Hematopoietic multipotent progenitor cell treated with erythropoietin and hydrocortisone succinate and interleukin-3 and kit ligand, for 8 days (in vitro differentiated cells): ENCODE measurements at regions not wholly inside any gene's neighbourhood (a gene's known extent, or its start where the extent isn't known, plus 50 kb on each side); places are given as distances from the start of the nearest gene placed in this dataset.

ENCODE experiments used
- DNase-seq: peaks from one replicate; pipeline ENCODE4 v3.0.0-alpha.2; 2015

DNA sequence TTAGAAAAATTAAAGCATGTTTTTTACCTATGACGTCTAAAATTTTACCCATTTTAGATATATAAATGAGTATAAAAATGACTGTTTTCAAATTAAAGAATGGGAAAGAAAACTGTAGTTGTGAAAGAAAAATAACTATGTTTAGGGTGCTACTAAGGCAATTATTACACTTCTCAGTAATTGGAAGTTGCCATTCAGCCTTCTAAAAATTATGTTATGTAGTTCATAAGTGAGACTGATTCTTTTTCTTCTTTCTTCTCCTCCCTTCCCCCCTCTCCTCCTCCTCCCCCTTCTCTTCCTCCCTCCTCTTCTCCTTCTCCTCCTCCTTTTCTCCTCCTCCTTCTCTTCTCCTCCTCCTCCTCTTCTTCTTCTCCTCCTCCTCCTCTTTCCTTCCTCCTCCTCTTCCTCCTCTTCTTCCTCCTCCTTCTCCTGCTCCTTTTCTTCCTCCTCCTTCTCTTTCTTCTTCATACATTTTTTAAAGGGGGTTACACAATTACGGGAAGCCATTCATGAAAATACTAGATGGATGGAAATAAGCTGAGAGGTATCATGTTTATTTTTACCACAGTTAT lies 223.6 kb downstream of the CETN3 start:
- DNase-seq = no peak

DNA sequence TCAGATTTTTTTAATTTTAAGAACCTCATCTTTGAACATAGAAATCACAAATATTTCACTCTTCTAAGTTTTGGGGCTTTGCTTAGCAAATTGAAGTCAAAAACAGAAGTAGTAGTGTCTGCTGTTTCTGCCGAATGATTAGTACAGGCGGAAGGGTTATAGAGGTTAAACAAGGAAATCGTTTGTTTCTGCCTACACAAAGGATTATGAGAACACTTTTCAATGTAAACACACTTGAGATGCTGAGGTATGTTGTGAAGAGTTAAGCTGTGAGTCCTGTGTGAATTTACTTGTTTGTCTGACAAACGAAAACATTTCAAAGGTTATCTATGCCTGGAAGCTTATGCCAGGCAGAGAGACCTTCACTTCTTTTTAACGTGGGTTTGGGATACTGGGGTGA lies 224.8 kb downstream of the CETN3 start:
- DNase-seq = no peak

DNA sequence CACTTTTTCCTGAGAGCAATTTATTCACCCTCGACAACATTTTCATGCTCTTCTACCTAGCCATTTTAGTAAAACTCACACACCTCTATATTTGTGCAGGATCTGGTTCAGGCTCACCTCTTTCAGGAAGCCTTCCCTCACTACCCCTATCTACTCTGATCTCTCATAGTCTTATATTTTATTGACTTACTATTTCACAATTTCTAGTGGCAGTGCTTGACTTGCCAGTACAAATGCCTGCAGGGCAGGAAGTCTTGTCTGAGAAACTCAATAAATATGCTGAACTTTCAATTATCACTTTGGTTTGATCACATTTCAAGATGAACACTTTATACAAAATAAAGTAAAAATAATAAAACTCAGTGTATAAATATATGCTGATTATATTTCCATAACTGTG lies 226.8 kb downstream of the CETN3 start:
- no peak for DNase-seq

DNA sequence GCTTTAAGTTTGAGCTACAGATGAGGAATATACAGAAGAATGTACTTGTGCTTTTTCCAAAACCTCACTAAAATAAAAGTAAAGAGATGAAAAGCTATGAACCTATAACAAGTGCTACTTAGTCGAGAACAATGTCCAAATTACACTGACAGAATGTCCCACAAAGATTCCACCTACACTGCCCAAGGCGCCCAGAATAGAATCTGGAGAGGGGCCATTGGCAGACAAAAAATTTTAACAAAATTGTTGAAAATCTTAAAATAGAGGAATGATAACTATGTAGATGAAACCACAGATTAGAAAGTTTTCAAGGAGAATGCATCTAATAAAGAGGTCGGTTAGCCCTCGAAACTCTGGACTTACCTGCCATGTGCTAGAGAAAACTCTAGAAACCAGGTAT lies 235.3 kb downstream of the CETN3 start:
- DNase-seq = no peak

DNA sequence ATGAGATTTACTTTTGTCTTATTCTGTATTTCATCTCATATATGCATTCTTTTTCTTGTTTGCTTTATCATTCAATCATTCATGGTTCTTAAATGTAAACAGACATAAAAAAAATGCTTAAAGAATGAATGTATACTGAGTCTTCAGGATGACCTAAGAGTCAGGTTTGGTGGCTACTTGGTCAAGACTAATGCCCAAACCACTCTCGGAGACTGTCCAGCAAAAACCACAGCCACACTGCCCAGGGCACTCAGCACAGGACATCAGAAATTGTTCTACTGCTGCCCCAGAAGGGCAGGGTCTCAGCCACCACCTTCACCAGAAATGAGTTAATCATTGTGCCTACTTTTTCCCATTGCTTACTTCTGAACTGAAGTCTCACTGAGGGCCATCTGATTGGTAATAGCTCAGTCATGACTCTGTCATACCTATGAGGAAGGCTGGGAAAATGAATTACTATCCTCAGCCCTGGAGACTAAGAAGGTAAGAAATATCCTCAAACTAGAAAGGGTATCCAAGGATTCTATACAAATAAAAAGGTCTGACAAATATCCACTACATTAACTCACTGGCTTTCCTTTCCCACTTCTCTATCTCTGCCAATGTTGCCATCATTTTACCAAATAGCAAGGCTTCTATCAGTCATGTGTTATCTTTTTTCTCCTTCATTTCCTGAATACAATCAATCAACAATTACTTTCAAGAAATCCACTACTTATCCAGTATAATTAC lies 236.1 kb downstream of the CETN3 start:
- DNase-seq = no peak

DNA sequence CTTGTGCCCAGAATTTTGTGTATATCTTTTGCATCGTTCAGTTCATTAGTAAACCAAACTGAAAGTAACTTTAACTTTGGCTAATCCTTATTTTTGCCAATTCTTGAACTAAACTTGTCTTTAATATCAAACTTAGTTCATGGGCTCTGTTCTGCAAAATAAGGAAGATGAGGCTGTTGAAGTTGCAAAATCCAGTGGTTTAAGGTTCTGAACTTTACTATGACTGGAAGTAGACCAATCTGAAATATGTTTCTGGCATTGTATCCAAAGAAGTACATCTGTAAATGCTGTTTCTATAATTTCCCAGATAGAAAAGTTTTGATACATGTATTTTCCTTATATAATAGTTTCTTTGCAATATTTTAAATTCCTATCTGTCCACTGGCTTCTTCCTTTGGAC lies 238.1 kb downstream of the CETN3 start:
- DNase-seq = no peak

DNA sequence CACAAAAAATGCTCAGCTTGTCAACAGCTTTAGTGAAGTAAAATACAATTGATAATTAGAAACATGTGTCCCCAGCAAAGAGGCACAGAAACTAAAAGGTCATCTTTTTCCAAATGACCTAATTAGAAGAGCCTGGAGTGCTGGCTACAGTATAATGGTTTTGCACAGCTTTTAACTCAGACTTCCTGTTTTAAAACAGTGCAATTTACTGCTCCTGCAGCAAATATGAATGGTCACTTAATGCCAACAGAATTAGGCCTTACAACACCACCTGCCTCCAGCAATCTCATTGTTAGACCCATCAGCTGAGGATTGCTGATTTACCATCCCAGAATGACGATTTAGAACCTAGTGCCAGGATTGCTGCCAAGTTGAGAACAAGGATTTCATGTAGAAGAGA lies 239.3 kb downstream of the CETN3 start:
- no peak for DNase-seq

DNA sequence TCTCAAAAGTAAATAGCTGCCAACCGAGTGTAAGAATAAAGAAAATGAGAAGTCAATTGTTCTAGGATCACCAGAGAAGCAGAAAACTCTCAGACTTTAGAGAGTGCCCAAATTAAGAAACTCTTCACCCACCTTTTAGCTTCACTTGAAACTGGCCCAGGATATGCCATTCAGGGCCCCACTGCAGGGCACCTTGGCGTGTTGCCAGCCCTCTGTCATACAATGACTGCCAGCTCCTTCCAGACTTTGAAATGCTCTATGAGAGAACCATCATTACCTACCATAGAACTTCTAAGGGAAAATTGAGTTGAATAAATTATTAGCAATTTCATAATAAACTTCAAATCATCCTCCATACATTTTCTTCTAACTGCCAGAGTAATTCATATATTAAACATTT lies 240.5 kb downstream of the CETN3 start:
- no peak for DNase-seq

DNA sequence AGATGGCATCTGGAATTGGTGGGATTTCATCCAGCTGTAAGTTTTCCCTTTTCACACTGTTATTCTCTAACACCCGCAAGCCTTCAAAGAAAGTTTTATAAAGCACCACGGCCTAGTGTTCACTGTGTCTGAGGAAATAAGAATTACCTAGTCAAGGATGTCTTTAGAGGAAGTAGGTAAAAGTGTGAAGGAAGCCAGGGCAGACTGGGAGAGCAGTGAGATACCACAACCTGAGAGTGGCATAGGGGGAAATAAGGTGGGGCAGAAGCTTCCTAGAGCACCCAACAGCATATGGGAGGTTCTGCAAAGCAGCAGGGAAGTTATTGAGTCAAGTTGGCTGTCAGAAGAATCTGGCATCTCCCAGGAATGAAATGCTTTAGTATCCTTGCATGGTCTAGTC lies 241.2 kb downstream of the CETN3 start:
- no peak for DNase-seq

DNA sequence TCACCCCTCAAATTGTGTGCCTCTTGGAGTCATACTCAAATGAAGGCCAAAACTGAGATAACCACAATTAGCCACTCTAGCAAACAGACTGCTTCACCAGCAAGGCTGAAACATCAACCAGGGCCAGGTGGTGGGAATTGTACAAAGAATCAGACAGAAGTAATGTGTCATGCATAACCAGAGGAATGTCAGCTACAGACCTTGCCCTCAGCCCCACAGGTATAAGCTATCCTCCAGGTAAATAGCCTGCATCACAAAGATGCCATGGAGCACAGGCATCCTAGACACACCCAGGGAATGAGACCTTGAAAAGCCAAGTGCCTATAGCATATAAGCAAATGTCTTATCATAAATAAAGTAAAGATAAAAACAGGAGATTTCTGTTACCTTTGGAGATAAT lies 242.7 kb downstream of the CETN3 start:
- DNase-seq = no peak

DNA sequence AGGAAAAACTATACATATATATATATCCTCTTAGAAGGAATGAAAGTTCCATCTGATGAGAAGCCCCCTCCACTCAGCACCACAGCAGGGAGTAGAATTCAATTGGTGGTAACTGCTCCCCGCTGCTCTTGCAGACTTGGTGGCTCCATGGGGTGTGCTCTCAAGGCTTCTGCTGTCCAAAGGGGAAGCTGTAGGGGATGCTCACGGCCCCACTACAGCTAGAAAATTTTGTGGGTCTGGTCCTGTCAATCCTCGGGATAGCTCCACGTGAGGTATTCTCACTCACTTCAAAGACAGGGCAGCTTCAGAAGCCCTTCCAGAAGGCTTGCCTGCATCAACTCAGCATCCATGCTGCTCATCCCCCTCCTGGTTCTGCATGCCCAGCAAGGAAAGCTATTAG lies 247.2 kb downstream of the CETN3 start:
- DNase-seq = no peak

DNA sequence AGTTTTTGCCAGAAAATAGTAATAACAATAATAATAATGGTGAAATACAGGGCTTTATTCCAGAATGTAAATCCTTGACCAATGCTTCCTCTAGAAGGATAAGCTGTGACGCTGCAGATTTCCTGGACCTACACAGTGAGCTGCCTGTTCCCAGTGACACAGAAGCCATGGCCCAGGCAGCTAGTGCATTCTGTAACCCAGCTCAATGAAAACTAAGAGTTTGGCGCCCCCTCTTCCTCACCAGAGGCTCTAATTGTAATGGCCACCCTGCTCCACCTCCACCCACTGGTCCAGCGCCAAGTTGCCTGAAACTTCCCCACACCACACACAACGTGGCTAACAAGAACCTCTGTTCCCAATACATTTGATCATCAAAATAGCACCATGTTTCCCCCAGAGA lies 248.1 kb downstream of the CETN3 start:
- DNase-seq = peak; percentile 35

DNA sequence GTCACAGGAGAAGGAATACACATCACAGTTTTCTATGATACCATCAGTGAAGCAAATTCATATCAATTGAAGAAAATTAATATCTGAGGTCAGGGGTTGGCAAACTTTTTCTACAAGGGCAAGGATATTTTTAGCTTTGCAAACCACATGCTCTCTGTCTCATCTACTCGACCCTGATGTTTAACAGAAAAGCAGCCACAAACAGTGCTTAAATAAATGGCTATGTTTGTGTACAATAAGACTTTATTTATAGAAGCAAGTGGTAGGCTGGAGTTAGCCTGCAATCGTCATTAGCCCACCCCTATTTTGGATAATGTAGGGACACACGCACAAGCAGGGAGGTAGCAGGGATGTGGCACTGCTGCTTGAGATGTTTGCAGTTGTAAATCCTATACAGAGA lies 251.4 kb downstream of the CETN3 start:
- DNase-seq = no peak

DNA sequence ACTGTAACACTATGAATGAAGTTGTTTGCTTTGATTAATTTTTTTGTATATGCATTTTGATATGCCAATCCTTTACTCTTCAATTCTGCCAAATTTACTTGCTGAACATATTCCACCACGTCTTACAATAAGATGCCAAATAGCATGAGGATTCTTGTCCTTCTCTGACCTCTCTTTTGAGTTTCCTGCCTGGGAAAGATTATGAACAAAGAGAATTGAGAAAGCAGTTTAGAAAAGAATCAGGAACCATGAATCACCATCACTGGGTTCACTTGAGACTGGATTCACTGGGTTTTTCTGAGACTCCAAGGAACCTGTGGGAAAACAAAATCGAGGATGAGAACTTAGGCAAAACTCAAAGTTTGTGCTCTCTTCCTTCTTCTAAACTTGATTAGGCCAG lies 256.5 kb downstream of the CETN3 start:
- no peak for DNase-seq

DNA sequence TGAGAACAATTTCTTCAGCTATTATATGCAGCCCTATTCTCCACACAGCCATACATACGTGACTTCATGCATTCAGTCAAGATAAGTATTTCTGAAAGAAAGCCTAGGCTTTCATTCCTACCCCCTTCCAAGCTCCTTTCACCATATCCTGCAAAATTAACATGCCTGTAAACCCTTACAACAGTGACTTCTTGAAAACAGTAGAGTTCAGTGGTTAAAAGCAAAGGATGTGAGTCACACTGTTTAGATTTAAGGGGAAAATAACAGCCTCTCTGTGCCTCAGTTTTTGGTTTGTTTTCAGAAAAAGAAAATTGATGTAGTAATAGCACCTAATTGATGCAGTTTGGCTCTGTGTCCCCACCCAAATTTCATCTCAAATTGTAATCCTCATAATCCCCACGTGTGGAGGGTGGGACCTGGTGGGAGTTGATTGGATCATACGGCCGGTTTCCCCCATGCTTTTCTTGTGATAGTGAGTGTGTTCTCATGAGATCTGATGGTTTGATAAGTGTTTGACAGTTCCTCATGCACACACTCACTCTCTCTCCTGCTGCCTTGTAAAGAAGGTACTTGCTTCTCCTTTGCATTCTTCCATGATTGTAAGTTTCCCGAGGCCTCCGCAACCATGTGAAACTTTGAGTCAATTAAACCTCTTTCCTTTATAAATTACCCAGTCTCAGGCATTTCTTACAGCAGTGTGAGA lies 264.8 kb downstream of the CETN3 start:
- no peak for DNase-seq

DNA sequence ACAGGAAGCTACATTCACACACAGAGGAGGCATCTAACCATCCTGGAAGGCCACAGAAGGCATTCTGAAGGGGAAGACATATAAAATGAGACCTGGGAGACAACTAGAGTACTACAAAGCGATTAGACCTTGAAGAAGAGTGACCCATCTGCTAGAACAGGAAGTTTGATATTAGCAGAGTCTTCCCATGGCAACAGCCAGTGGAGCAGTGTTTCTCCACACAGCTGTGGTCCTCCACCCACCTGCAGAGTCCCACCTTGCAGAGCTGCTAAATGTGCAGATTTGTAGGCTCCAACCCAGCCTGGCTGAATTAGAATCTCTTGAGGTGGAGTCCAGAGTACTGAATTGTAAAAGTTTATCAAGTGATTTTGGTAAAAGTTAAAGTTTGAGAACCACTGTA lies 267.0 kb downstream of the CETN3 start:
- DNase-seq = no peak

DNA sequence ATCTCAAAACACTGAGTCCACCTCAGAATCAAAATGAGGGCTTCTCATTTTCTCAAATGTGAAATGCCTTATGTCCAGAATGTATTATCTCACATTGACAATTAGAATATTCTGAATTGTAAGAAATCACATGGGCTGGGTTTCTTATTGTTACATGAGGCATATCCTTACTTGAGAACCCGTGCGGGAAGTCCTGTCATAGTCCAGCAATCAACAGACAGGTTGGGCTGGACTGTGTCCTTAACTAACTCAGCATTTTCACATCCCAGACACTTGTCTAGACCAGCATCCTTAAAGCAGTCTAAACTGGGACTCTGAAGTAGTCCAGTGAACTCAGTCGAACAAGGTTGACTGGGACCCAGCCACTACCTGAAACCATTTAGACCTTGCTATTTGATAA lies 267.6 kb downstream of the CETN3 start:
- DNase-seq = no peak

DNA sequence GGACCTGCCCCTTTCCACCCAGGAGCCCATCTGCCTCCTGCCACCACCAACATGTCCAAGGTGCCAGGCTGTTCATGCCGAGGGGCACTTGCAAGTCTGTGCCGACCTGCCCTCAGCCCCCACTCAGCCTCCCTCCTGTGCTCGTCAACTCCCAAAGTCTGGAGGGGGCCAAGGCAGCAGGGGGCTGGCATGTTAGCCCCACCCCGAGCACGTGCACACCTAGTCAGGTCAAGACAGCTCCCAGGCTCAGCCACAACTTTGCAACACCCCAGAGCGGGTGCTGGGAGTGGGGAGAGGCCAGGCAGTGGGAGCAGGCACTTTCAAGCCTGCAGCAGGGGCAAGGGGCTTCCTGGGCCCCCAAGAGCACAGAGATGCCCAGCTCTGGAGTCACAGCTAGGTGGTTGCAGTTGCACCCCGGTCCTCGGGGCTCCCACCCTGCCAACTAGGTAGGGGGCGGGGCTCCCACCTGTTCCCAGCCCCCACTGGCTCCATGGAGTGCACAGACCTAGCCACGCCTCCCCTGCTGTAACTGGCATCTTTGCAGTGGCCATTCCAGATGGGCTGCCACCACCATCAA lies 272.5 kb downstream of the CETN3 start:
- DNase-seq = no peak

DNA sequence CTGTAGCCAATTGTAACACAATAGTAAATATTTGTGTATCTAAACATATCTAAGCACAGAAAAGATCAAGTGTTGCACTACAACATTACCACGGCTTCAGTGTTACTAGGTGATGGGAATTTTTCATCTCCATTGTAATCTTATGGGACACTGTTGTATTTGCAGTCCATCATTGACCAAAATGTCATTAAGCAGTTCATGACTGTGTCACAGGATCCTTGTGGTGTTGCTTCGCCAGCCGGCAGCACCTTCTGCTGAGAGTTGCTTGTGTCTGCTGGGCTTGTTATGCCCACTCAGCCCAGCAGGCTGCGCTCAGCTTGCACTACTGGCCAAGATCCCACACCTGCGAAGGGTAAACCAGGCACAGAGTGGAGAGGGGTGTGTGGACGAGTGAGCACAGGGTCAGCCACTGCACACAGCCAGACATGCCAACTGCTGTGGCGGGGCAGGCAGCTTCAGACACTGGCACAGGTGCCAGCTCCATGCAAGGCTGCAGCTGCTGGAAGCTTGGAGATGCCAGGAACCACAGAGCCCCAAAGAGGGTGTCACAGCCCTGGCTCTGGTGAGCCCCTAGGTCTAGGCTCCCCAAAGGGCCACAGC lies 273.7 kb downstream of the CETN3 start:
- no peak for DNase-seq

DNA sequence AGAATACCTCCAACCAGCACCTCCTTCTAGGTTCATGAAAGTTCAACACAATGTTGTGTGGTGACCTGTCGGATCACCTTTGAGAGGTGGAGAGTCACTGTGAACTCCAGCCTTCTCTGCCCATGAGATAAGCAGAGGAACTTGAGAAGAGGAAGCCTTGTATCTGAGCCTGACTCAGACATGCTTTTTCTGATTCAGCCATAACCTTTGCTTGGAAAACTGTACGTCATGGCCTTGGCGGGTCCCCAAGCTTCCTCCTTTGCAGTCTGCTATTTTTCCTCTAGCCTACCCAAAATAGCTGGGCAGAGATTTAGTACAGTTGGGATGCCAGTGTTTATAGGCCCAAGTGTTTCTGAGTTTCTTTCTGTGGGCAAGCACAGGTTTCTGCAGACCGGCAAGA lies 274.7 kb downstream of the CETN3 start:
- no peak for DNase-seq

DNA sequence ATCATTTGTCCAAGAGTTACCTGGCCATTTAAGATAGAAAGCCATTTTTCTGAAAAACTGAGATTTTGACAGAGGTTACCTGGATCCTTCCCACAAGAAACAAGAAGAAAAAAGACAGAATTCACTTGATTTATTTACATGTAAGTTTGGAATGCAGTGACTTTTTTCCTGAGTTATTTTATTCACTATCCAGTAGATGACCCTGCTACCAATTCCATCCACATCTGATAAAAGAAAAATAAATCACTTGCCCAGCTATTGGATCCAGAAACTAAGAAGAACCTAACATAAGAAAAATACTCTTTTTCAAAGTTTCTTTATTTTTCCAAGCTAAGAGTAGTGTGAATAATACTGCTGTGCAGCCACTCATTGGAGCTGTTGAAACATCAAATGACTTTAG lies 275.2 kb downstream of the CETN3 start:
- no peak for DNase-seq

DNA sequence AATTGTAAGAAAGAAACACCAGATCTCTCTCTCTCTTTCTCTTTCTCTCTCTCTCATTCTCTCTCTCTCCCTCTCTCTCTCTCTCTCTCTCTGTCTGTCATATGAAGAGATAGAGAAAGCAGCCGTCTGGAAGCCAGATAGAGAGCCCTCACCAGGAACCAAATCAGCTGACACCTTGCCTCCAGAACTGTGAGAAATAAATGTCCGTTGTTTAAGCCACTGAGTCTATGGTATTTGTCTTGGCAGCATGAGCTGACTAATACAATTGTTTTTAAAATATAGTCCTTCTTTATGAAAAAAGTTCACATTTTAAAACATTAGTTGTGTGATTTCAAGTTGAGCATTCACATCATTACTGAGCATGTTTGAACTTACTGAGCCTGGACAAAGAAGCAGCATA lies 275.6 kb downstream of the CETN3 start:
- DNase-seq = no peak

DNA sequence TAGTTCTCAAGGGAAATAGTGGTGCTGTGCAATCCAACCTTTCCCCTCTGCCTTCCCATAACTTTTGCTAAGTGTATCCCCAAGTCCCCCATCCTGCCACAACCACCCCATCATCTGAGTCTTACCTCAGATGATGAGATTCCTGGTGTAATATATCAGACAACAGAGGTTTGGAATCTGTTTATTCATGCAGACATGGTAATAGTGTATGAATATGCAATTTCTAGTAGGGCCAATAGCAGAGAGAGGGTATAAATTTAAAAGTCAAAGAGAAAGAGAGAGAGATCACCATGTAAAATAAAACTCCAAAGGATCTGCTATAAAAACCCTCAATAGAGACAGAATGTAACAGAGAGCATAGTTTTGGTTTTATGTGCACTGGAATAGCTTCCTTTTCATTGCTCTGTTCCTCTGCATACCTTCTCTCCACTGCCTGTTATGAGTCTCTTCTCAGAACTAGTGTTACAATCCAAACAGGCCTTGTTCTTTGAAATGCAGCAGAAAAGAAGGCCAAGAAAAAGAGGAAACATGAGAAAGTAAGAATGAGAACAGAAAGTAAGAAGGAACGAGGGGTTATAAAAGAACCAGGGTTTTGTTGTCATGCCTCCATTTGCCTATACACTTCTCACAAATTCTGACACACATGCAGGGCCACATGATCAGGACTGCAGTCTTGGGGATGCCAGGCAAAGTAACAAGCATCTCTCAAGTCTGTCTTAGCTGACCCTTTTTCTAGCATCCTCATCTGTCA lies 278.0 kb downstream of the CETN3 start:
- DNase-seq = no peak
